CD8-positive, alpha-beta memory T cell (primary cell): ENCODE measurements at regions not wholly inside any gene's neighbourhood (a gene's known extent, or its start where the extent isn't known, plus 50 kb on each side); places are given as distances from the start of the nearest gene placed in this dataset.

Experiments used
- CTCF ChIA-PET: fragments of 350-600 bp; sonication (Branson Sonifier 250); formaldehyde crosslinking; loops from one replicate; lab custom pipeline; 2021; ENCODE audit warnings: antibody characterized with exemption; lab: Charles Lee
- POLR2A ChIA-PET: fragments of 350-600 bp; sonication (Branson Sonifier 250); formaldehyde crosslinking; loops from one replicate; lab custom pipeline; 2021; ENCODE audit warnings: antibody characterized with exemption; lab: Charles Lee
- DNase-seq, 5 donors: peaks; one replicate each; pipeline versions ENCODE4 v3.0.0 to v3.0.0-alpha.2; 2020 to 2022; ENCODE audit warnings: mixed read lengths in 1 of 5
- H3K27ac ChIP-seq: one replicate; pipeline ENCODE4 v1.7.0; 2013; ENCODE audit warnings: low read depth, mild to moderate bottlenecking, low read length, moderate library complexity
- H3K27me3 ChIP-seq: 2 replicates; pipeline ENCODE4 v1.7.0; 2013; ENCODE audit warnings: low read length, mild to moderate bottlenecking; ENCODE audit not compliant: insufficient read depth, poor library complexity, severe bottlenecking
- H3K36me3 ChIP-seq: 2 replicates; pipeline ENCODE4 v1.7.0; 2013; ENCODE audit warnings: mild to moderate bottlenecking, low read length, moderate library complexity; ENCODE audit not compliant: insufficient read depth
- H3K4me1 ChIP-seq: 2 replicates; pipeline ENCODE4 v1.7.0; 2013; ENCODE audit warnings: mild to moderate bottlenecking, low read length, moderate library complexity; ENCODE audit not compliant: insufficient read depth
- H3K4me3 ChIP-seq: 2 replicates; pipeline ENCODE4 v1.7.0; 2013; ENCODE audit warnings: mild to moderate bottlenecking, low read length
- H3K9me3 ChIP-seq: 2 replicates; pipeline ENCODE4 v1.7.0; 2013; ENCODE audit warnings: mild to moderate bottlenecking, low read length
- H3K27ac Mint-ChIP-seq, 8 donors: one replicate each; pipeline ENCODE4 v1.8.0; 2020 to 2021; ENCODE audit warnings: mixed read lengths in 8 of 8, mild to moderate bottlenecking in 6 of 8, inconsistent platforms in 3 of 8, moderate library complexity in 3 of 8
- H3K27me3 Mint-ChIP-seq, 2 donors: one replicate each; pipeline ENCODE4 v1.8.0; 2020 to 2021; ENCODE audit warnings: mixed read lengths in 2 of 2, mild to moderate bottlenecking in 1 of 2, moderate library complexity in 1 of 2
- H3K36me3 Mint-ChIP-seq, 3 donors: one replicate each; pipeline ENCODE4 v1.8.0; 2020 to 2021; ENCODE audit warnings: mixed read lengths in 3 of 3, inconsistent platforms in 1 of 3, mild to moderate bottlenecking in 1 of 3
- H3K4me1 Mint-ChIP-seq, 3 donors: one replicate each; pipeline ENCODE4 v1.8.0; 2020 to 2021; ENCODE audit warnings: mixed read lengths in 3 of 3, inconsistent platforms in 1 of 3, mild to moderate bottlenecking in 1 of 3
- H3K4me3 Mint-ChIP-seq, 7 donors: one replicate each; pipeline ENCODE4 v1.8.0; 2020 to 2021; ENCODE audit warnings: mixed read lengths in 7 of 7, mild to moderate bottlenecking in 6 of 7, moderate library complexity in 4 of 7, inconsistent platforms in 2 of 7
- H3K9me3 Mint-ChIP-seq, 5 donors: one replicate each; pipeline ENCODE4 v1.8.0; 2020 to 2022; ENCODE audit warnings: mixed read lengths in 5 of 5, mild to moderate bottlenecking in 3 of 5, moderate library complexity in 2 of 5, inconsistent platforms in 1 of 5

- POLR2A ChIA-PET: no interaction called here
Measured at GRCh38 chr14:87199381-87199780, 793.6 kb downstream of the GALC start.

GRCh38 chr14:87196436-87196835, 796.5 kb downstream of the GALC start:
- Histone ChIP-seq H3K36me3 (no peaks in the 10 kb centered on the region), H3K27me3 (no peaks in the 10 kb centered on the region), H3K4me1 (no peaks in the 10 kb centered on the region), H3K9me3 (no peaks in the 10 kb centered on the region), H3K27ac (no peak overlapping the region), H3K4me3 (no peak overlapping the region)
- Mint-ChIP-seq H3K27me3 (no peaks in the 10 kb centered on the region), H3K36me3 (peaks cover 0 to 2% (median 0%) of the 10 kb centered on the region in 3 donors), H3K9me3 (peaks cover 0 to 22% (median 9%) of the 10 kb centered on the region in 5 donors), H3K4me3 (no peak overlapping the region), H3K27ac (no peak overlapping the region), H3K4me1 (no peaks in the 10 kb centered on the region)
- CTCF ChIA-PET: no interaction called here
- DNase-seq: no peak
- POLR2A ChIA-PET: no interaction called here

More at GRCh38 chr14:87199381-87199780, 793.6 kb downstream of the GALC start:
- H3K36me3 ChIP-seq: no peaks in the 10 kb centered on the region
- no peaks in the 10 kb centered on the region for H3K9me3 ChIP-seq
- Mint-ChIP-seq H3K4me3 (no peak overlapping the region), H3K27ac (no peak overlapping the region), H3K9me3 (peaks cover 0 to 22% (median 9%) of the 10 kb centered on the region in 5 donors), H3K27me3 (no peaks in the 10 kb centered on the region), H3K4me1 (no peaks in the 10 kb centered on the region), H3K36me3 (peaks cover 0 to 2% (median 0%) of the 10 kb centered on the region in 3 donors)
- H3K4me1 ChIP-seq: no peaks in the 10 kb centered on the region
- DNase-seq: no peak
- H3K27ac ChIP-seq: no peak overlapping the region
- CTCF ChIA-PET: no interaction called here
- H3K27me3 ChIP-seq: no peaks in the 10 kb centered on the region
- H3K4me3 ChIP-seq: no peak overlapping the region

DNA sequence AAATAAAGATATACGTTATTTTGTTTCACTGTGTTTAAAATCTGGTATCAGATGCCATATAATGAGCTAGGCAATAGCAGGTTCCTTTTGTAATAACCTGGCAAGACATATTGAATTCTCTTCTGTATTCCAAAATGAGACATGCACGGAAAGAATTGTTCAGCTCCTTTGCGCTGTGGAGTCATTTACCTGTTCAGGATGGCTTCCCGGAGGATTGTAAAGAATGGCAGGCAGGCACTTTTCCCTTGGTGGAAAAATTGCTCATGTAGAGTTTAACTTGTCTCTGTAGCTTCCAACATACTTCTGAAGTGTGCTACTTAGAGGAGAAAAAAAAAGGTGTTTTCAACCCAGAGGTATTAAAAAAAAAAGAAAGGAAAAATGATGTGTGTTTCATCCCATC, 805.2 kb downstream of the GALC start:
- DNase-seq: no peak
- CTCF ChIA-PET: no interaction called here
- Histone ChIP-seq H3K4me1 (no peaks in the 10 kb centered on the region), H3K36me3 (no peaks in the 10 kb centered on the region), H3K4me3 (no peak overlapping the region), H3K27ac (no peak overlapping the region), H3K9me3 (no peaks in the 10 kb centered on the region), H3K27me3 (no peaks in the 10 kb centered on the region)
- H3K27ac Mint-ChIP-seq: no peak overlapping the region
- no peaks in the 10 kb centered on the region for H3K27me3 Mint-ChIP-seq
- POLR2A ChIA-PET: no interaction called here
- peaks cover 5 to 31% (median 12%) of the 10 kb centered on the region in 5 donors for H3K9me3 Mint-ChIP-seq
- H3K36me3 Mint-ChIP-seq: no peaks in the 10 kb centered on the region
- H3K4me3 Mint-ChIP-seq: no peak overlapping the region
- no peaks in the 10 kb centered on the region for H3K4me1 Mint-ChIP-seq

DNA sequence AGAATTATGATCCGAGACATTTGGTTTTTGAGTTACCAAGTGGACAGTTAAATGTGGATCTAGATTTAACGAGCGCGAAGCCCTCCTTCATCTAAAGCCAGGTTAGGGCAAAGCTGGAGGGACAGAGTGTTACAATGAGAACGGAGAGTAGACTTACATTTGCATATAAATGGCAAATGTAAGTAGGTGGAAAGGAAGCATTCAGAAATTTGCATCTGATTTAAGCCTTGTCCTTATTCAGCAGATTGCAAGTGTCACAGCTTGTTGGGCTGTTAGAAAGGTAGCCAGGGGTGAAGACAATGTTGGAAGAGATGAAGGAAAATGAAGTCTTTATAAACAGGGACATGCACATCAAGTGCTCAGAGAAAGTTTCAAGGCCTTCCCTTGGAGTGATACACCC, 806.2 kb downstream of the GALC start:
- DNase-seq: no peak
- H3K27me3 ChIP-seq: no peaks in the 10 kb centered on the region
- no peaks in the 10 kb centered on the region for H3K4me1 Mint-ChIP-seq
- H3K4me3 Mint-ChIP-seq: no peak overlapping the region
- H3K4me1 ChIP-seq: no peaks in the 10 kb centered on the region
- no peaks in the 10 kb centered on the region for H3K9me3 ChIP-seq
- no peaks in the 10 kb centered on the region for H3K36me3 Mint-ChIP-seq
- H3K27ac ChIP-seq: no peak overlapping the region
- POLR2A ChIA-PET: no interaction called here
- H3K4me3 ChIP-seq: no peak overlapping the region
- CTCF ChIA-PET: no interaction called here
- H3K36me3 ChIP-seq: no peaks in the 10 kb centered on the region
- H3K27me3 Mint-ChIP-seq: no peaks in the 10 kb centered on the region
- H3K27ac Mint-ChIP-seq: no peak overlapping the region
- peaks cover 5 to 36% (median 10%) of the 10 kb centered on the region in 5 donors for H3K9me3 Mint-ChIP-seq

- no peaks in the 10 kb centered on the region for H3K4me1 ChIP-seq
- H3K9me3 ChIP-seq: no peaks in the 10 kb centered on the region
- Mint-ChIP-seq H3K4me3 (no peak overlapping the region), H3K27me3 (no peaks in the 10 kb centered on the region), H3K4me1 (no peaks in the 10 kb centered on the region), H3K36me3 (no peaks in the 10 kb centered on the region), H3K27ac (no peak overlapping the region), H3K9me3 (peaks cover 5 to 36% (median 8%) of the 10 kb centered on the region in 5 donors)
- no peak overlapping the region for H3K27ac ChIP-seq
- no peaks in the 10 kb centered on the region for H3K36me3 ChIP-seq
- H3K27me3 ChIP-seq: no peaks in the 10 kb centered on the region
- H3K4me3 ChIP-seq: no peak overlapping the region
- POLR2A ChIA-PET: no interaction called here
- DNase-seq: no peak
- CTCF ChIA-PET: no interaction called here
Measured at GRCh38 chr14:87185961-87186560, 806.9 kb downstream of the GALC start.

DNA sequence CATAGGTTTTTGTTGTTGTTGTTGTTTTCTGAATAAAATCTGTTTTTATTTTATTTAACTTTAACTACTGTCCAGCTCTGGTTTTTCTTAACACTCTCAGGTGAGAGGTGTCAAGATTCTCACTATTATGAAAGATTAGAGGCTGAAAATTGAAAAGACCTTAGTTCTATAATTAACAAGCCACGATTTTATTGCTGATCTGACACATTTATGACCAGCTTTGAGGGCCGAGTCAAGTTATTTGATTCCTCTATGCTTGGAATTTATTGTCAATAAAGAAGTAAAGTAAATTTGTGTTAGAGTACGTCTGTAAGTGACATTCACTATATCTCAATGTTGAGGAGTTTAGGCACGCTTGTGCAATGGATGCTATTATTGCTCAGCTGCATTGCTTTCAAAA, 808.8 kb downstream of the GALC start:
- Histone ChIP-seq H3K4me3 (no peak overlapping the region), H3K4me1 (no peaks in the 10 kb centered on the region), H3K27ac (no peak overlapping the region), H3K36me3 (no peaks in the 10 kb centered on the region), H3K27me3 (no peaks in the 10 kb centered on the region), H3K9me3 (no peaks in the 10 kb centered on the region)
- no peaks in the 10 kb centered on the region for H3K4me1 Mint-ChIP-seq
- H3K9me3 Mint-ChIP-seq: peaks cover 2 to 34% (median 9%) of the 10 kb centered on the region in 5 donors
- no peaks in the 10 kb centered on the region for H3K27me3 Mint-ChIP-seq
- no peak overlapping the region for H3K27ac Mint-ChIP-seq
- no peaks in the 10 kb centered on the region for H3K36me3 Mint-ChIP-seq
- ChIA-PET POLR2A (no interaction called here), CTCF (no interaction called here)
- no peak for DNase-seq
- H3K4me3 Mint-ChIP-seq: no peak overlapping the region

GRCh38 chr14:87181288-87181687, 811.7 kb downstream of the GALC start:
- Histone ChIP-seq H3K27me3 (no peaks in the 10 kb centered on the region), H3K27ac (no peak overlapping the region), H3K4me3 (no peak overlapping the region), H3K36me3 (no peaks in the 10 kb centered on the region), H3K9me3 (no peaks in the 10 kb centered on the region), H3K4me1 (no peaks in the 10 kb centered on the region)
- no peak for DNase-seq
- Mint-ChIP-seq H3K27ac (no peak overlapping the region), H3K36me3 (peaks cover 0 to 1% (median 0%) of the 10 kb centered on the region in 3 donors), H3K9me3 (peaks cover 5 to 23% (median 6%) of the 10 kb centered on the region in 5 donors), H3K4me1 (no peaks in the 10 kb centered on the region), H3K27me3 (no peaks in the 10 kb centered on the region), H3K4me3 (no peak overlapping the region)
- CTCF ChIA-PET: no interaction called here
- POLR2A ChIA-PET: no interaction called here

GRCh38 chr14:87179936-87180335, 813.0 kb downstream of the GALC start:
- Mint-ChIP-seq H3K27me3 (no peaks in the 10 kb centered on the region), H3K4me1 (no peaks in the 10 kb centered on the region), H3K36me3 (peaks cover 0 to 1% (median 0%) of the 10 kb centered on the region in 3 donors), H3K4me3 (no peak overlapping the region), H3K27ac (no peak overlapping the region), H3K9me3 (peaks cover 3 to 29% (median 6%) of the 10 kb centered on the region in 5 donors)
- no peaks in the 10 kb centered on the region for H3K27me3 ChIP-seq
- ChIA-PET POLR2A (no interaction called here), CTCF (no interaction called here)
- DNase-seq: no peak
- H3K4me3 ChIP-seq: no peak overlapping the region
- no peak overlapping the region for H3K27ac ChIP-seq
- H3K4me1 ChIP-seq: no peaks in the 10 kb centered on the region
- no peaks in the 10 kb centered on the region for H3K9me3 ChIP-seq
- H3K36me3 ChIP-seq: no peaks in the 10 kb centered on the region
